GM18505 (cell line): ENCODE measurements at regions not wholly inside any gene's neighbourhood (a gene's known extent, or its start where the extent isn't known, plus 50 kb on each side); places are given as distances from the start of the nearest gene placed in this dataset.

ENCODE experiments used
- ATAC-seq: cut with Tn5 transposase; IDR thresholded peaks from one replicate; pipeline ENCODE4 v1.9.1; 2021; ENCODE audit not compliant: unreplicated experiment
- POLR2A ChIP-seq: IDR thresholded peaks from 4 replicates; pipeline ENCODE4 v1.6.1; 2011; ENCODE audit warnings: borderline replicate concordance; ENCODE audit not compliant: insufficient read depth, insufficient read length; ENCODE audit errors: extremely low read depth

DNA sequence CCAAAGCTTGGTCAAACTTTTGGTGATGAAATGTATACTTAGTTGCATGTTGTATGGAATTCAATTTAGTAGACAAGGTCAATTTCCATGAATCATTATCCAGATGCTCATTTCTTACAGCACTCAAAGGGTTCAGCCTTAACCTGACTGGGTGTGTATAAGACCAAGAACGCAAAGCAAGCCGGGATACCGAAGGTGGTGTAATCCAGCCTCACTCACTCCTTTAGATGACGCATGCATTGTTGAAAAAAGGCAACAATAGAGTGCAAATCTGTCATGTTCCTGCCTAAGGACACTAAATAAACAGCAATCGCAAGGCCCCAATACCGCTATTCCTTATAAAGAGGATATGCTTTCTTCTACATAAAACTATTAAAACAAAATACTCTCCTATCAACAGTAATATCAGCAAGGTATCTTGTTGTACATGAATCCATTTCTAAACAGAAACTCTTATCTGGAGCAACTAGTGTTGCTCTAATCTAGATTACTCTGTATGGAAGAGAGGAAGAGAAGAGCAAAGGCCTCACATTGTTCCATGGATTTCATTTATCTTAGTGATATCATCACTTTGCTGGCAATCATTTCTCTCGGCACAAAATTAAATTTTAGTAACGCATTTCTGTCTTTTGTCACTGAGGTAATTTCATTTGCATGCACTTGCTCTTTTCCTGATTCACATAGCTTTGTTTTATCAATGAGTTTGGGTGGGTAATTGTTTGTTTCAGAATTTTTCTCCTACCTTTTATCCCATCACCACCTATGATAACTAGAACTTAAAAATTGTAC lies 96.2 kb downstream of the PLK2 start:
- no peak for TF ChIP-seq POLR2A
- no peak for ATAC-seq

GRCh38 chr5:58362135-58362534 lies 97.8 kb downstream of the PLK2 start:
- no peak for TF ChIP-seq POLR2A
- no peak for ATAC-seq

DNA sequence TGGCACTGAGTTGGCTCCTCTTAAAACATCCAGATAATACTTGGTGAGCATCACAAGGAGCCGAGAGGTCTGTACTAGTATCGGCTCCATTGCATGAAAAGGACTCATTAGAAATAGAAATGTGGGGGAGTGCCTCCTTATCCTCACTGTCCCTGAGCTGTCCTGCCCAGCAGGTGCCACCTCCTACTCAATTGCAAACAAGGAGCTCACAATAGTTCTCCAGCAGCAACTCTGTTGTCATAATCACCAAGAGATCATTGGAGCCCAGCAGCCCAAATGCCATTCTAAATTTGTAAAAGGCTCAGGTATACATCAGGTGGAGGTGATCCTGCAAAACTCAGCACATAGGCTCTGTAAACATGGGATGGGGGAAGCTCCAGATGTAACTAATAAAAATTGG lies 99.1 kb downstream of the PLK2 start:
- no peak for ATAC-seq
- no peak for TF ChIP-seq POLR2A

- no peak for TF ChIP-seq POLR2A
- no peak for ATAC-seq
These were observed 99.9 kb downstream of the PLK2 start for GRCh38 chr5:58359981-58360380.

DNA sequence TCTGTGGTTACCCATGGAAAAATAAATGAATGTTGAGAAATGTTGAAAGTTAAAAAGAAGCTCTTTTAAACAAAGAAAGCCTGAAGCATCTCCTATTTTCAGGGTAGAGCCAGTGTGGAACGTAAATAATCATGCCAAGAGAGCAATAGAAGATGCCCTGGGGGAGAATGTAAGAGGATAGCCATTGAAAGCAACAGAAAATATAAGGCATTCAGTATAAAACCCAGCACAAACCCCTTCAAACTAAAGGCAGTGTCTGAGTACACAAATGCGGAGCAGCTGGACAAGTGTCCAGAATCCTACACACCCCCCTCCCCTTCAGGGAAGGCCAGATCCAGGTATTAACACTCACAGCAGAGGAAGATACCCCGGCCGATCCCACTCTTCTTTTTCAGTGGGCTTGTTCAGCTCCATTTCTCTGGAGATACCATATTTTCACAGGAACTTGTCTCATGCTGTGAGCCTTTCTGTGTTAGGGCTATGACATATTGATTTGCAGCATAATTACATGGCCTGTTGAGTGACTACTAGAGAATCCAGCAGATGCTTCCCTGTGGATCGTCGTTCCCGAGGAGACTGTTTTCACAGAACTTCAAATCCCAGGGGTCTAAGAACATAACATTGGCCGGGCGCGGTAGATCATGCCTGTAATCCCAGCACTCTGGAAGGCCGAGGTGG lies 101.2 kb downstream of the PLK2 start:
- TF ChIP-seq POLR2A, result no peak
- no peak for ATAC-seq

GRCh38 chr5:58357799-58358500 lies 101.9 kb downstream of the PLK2 start:
- no peak for ATAC-seq
- no peak for TF ChIP-seq POLR2A

GRCh38 chr5:58357121-58357520 lies 102.8 kb downstream of the PLK2 start:
- TF ChIP-seq POLR2A, result no peak
- no peak for ATAC-seq

- ATAC-seq, result no peak
These were observed 103.2 kb downstream of the PLK2 start for GRCh38 chr5:58356662-58357061.

DNA sequence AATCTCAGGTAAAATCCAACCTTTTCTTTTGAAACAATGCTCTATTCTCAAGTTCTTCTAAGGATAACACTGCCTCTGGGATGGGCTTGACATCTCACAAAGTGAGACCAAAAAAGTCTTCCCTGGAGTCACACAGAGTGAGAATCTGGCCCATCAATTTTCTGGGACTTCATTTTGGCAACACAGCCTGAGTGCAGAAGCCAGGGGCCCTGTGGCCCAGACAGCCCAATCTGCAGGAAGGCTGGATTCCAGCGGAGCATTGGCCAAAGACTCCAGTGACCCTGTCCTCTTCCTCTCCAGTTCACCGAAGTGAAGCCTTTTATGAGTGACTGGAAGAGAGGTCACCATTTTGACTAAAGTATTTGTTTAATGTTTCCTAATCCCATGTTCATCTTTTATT lies 105.1 kb downstream of the PLK2 start:
- no peak for ATAC-seq
- TF ChIP-seq POLR2A, result no peak

More at GRCh38 chr5:58356662-58357061, 103.2 kb downstream of the PLK2 start:
- no peak for TF ChIP-seq POLR2A

- no peak for TF ChIP-seq POLR2A
- ATAC-seq, result no peak
These were observed 105.9 kb downstream of the PLK2 start for GRCh38 chr5:58353992-58354391.

DNA sequence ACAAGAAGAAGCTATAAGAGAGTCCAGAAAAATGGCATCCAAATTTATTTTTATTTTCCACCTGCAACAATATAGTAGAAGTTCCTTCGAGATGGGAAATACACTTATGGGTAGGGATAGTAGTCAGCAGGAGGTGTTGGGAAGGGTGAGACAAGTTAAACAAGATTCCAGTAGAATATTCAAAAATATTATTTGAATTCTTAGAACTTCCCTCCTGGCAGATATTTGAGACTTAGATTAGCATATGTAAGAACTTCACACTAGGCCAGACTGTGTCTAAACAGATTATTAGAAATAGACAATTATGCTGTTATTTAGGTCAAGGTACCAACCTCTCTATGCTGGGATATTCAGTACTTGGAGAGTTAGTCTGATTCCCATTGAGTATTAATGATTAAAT lies 108.7 kb downstream of the PLK2 start:
- no peak for ATAC-seq
- no peak for TF ChIP-seq POLR2A

- TF ChIP-seq POLR2A, result no peak
- no peak for ATAC-seq
These were observed 110.7 kb downstream of the PLK2 start for GRCh38 chr5:58348996-58349728.

GRCh38 chr5:58346041-58346440 lies 113.8 kb downstream of the PLK2 start:
- no peak for TF ChIP-seq POLR2A

More at GRCh38 chr5:58346041-58346440, 113.8 kb downstream of the PLK2 start:
- ATAC-seq, result no peak
